IPS-NIHi11 (cell line): ENCODE measurements at regions not wholly inside any gene's neighbourhood (a gene's known extent, or its start where the extent isn't known, plus 50 kb on each side); places are given as distances from the start of the nearest gene placed in this dataset.
"Not testable (repeated sequence)": the region's sequence is repeated elsewhere in the genome, so short reads cannot be mapped to it uniquely, and the experiment has no call there.

Experiments
- DNase-seq: peaks from one replicate; pipeline ENCODE4 v3.0.0; 2012; ENCODE audit warnings: mixed read lengths, low spot score

GRCh38 chr14:26655128-26655527 lies 57.3 kb upstream of the NOVA1 start:
- no peak for DNase-seq

- no peak for DNase-seq
Measured at GRCh38 chr14:26663506-26663905, 65.7 kb upstream of the NOVA1 start.

- not testable (repeated sequence) for DNase-seq
Measured at GRCh38 chr14:26678732-26679420, 81.0 kb upstream of the NOVA1 start.

GRCh38 chr14:26685401-26685800 lies 87.6 kb upstream of the NOVA1 start:
- DNase-seq, result no peak

- no peak for DNase-seq
Measured at GRCh38 chr14:26687301-26687837, 89.5 kb upstream of the NOVA1 start.

- DNase-seq, result no peak
Measured at GRCh38 chr14:26694521-26694920, 96.7 kb upstream of the NOVA1 start.

- no peak for DNase-seq
Measured at GRCh38 chr14:26702721-26703230, 104.9 kb upstream of the NOVA1 start.

GRCh38 chr14:26703686-26704366 lies 106.0 kb upstream of the NOVA1 start:
- DNase-seq, result no peak

- DNase-seq, result no peak
Measured at GRCh38 chr14:26707234-26707633, 109.4 kb upstream of the NOVA1 start.

GRCh38 chr14:26709019-26709418 lies 111.2 kb upstream of the NOVA1 start:
- no peak for DNase-seq

- no peak for DNase-seq
Measured at GRCh38 chr14:26719514-26719913, 121.7 kb upstream of the NOVA1 start.

GRCh38 chr14:26722258-26722657 lies 124.4 kb upstream of the NOVA1 start:
- no peak for DNase-seq

GRCh38 chr14:26729851-26730250 lies 132.0 kb upstream of the NOVA1 start:
- no peak for DNase-seq

GRCh38 chr14:26730929-26731618 lies 133.2 kb upstream of the NOVA1 start:
- DNase-seq, result peak; percentile 63

- DNase-seq, result no peak
Measured at GRCh38 chr14:26735811-26736210, 138.0 kb upstream of the NOVA1 start.

- DNase-seq, result no peak
Measured at GRCh38 chr14:26738571-26738970, 140.7 kb upstream of the NOVA1 start.

GRCh38 chr14:26741711-26742212 lies 143.9 kb upstream of the NOVA1 start:
- DNase-seq, result no peak

GRCh38 chr14:26743284-26743683 lies 145.5 kb upstream of the NOVA1 start:
- DNase-seq, result no peak

- no peak for DNase-seq
Measured at GRCh38 chr14:26744903-26745302, 147.1 kb upstream of the NOVA1 start.

GRCh38 chr14:26761532-26761931 lies 163.7 kb upstream of the NOVA1 start:
- DNase-seq, result no peak

GRCh38 chr14:26765301-26765700 lies 167.5 kb upstream of the NOVA1 start:
- no peak for DNase-seq

GRCh38 chr14:26765768-26766520 lies 168.1 kb upstream of the NOVA1 start:
- DNase-seq, result no peak
